Coronary artery (tissue), 2 donors: ENCODE measurements at regions not wholly inside any gene's neighbourhood (a gene's known extent, or its start where the extent isn't known, plus 50 kb on each side); places are given as distances from the start of the nearest gene placed in this dataset.

Experiments
- DNase-seq: peaks from one replicate; pipeline ENCODE4 v3.0.0-alpha.2; 2017; ENCODE audit warnings: low spot score
- H3K27ac ChIP-seq, 2 donors: fragments of 200-600 bp; sonication (generic); one replicate each; pipeline ENCODE4 v1.5.1; 2016 to 2019
- H3K4me3 ChIP-seq: fragments of 200-600 bp; sonication (generic); 2 replicates; pipeline ENCODE4 v1.5.1; 2016; ENCODE audit warnings: mild to moderate bottlenecking, moderate library complexity
- TF ChIP-seq, protein P1 (sequence below): fragments of 200-600 bp; sonication (generic); IDR thresholded peaks from one replicate; pipeline ENCODE4 v1.5.1; 2019; ENCODE audit warnings: antibody characterized with exemption

DNA sequence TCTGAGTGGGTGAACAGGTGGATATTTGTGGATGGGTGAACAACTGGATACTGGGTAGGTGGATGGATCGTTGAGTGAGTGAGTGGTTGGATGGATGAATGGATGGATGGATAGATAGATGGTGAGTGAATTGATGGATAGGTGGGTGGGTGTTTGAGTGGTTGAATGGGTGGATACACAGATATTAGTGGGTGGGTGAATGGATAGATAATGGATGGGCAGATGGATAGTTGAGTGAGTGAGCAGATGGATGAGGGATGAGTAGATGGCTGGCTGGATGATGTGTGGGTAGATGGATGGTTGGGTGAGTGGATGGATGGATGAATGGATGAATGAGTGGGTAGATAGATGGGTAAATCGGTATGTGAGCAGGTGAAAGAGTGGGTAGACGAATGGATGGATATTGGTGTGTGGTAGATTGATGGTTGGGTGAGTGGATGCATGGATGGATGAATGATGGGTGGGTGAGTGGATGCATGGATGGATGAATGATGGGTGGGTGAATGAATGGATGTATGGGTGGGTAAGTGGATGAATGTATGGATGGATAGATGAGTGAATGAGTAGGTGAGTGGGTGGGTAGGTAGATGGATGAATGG lies 406.7 kb downstream of the MN1 start:
- Histone ChIP-seq H3K4me3 (no peak overlapping the region), H3K27ac (no peak overlapping the region)
- TF ChIP-seq, protein P1, sequence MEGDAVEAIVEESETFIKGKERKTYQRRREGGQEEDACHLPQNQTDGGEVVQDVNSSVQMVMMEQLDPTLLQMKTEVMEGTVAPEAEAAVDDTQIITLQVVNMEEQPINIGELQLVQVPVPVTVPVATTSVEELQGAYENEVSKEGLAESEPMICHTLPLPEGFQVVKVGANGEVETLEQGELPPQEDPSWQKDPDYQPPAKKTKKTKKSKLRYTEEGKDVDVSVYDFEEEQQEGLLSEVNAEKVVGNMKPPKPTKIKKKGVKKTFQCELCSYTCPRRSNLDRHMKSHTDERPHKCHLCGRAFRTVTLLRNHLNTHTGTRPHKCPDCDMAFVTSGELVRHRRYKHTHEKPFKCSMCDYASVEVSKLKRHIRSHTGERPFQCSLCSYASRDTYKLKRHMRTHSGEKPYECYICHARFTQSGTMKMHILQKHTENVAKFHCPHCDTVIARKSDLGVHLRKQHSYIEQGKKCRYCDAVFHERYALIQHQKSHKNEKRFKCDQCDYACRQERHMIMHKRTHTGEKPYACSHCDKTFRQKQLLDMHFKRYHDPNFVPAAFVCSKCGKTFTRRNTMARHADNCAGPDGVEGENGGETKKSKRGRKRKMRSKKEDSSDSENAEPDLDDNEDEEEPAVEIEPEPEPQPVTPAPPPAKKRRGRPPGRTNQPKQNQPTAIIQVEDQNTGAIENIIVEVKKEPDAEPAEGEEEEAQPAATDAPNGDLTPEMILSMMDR: no peak
- no peak for DNase-seq

DNA sequence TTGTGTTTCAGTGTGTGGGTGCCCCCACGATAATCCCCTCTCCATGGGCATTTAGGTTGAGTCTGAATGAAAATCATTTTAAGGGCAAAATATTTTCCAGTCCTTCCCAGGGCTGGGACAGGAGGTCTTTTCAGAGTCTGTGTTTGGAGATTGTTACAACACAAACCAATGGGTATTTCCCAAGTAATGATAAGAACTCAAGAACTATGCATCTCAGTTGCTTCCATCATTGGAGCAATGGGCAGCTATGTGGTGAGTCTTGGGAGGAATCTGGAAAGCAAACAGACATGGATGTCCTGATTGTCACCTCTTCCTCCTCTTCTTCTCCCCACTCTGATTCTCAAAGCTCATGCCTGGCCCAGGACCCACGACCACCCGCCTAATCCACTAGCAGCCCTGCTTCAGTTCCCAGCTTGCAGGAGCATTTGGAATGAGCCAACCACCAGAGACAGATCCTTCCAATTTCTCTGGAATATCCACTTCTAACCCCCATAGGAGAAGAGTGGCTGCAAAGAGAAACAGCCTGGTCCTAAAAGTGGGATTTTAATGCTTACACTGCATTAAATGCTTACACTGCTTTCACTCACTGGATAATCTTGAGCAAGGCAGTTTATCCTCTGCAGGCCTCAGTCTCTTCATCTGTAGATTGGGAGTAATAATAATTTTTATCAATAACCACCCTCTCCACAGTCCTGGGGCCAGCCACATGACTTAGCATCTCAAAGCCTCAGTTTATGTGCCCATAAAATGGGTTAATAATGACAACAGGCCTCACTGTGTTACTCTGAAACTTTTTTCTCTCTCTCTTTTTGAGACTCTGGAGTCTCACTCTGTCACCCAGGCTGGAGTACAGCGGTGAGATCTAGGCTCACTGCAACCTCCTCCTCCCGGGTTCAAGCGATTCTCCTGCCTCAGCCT lies 404.3 kb downstream of the MN1 start:
- Histone ChIP-seq H3K4me3 (no peak overlapping the region), H3K27ac (peak overlapping the region in 1 of 2 donors; percentile 58)
- TF ChIP-seq, protein P1: no peak
- no peak for DNase-seq

DNA sequence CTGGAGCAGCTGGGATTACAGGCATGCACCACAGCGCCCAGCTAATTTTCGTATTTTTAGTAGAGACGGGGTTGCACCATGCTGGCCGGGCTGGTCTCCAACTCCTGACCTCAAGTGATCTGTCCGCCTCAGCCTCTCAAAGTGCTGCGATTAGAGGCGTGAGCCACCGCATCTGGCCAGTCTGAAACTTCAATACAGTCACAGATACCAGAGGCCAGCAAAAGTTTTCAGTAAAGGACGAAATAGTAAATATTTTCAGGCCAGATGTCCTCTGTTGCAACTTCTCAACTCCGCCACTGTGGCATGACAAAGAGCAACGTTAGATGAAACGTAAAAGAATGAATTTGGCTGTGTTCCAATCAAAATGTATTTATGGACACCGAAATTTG lies 403.6 kb downstream of the MN1 start:
- H3K4me3 ChIP-seq: no peak overlapping the region
- H3K27ac ChIP-seq: peak overlapping the region in 1 of 2 donors; percentile 58
- TF ChIP-seq, protein P1: no peak
- DNase-seq: peak; percentile 89

DNA sequence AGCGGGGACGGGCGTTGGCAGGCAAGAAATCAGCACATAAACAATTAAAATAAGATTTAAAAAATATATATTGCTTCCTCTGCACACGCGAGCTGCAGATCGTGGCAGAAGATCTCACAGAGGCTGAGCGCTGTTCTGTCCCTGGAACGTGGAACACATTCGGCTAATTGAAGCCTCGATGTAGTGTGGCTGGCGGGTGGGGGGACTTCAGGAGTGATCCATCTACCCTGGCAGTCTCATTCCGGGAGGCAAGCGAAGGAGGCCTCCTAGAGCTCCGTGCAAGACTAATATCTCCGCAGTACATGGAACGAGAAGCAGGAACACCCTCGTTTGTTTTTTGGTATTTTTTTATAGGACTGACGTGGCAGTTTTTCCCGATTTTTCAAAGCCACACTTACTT lies 402.4 kb downstream of the MN1 start:
- TF ChIP-seq, protein P1: no peak
- H3K27ac ChIP-seq: peak overlapping the region in 1 of 2 donors; percentile 58
- DNase-seq: no peak
- no peak overlapping the region for H3K4me3 ChIP-seq

DNA sequence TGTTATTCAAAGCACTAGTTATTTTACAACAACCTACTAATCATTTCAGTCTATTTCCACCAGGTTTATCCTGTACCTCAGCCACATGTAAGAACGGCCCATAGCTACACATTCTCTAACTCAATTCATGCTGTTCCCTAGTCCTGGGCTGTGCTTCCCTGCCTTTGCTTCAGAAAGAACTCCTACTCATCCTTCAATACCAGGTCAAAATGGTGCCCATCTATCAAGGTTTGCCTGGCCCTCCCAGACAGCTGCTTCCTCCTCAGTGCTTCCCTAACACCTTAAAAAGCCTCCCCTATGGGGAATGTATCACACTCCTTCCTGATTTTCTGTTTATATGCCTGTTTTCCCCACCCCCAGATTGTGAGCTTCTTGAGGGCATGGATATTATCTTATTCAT lies 400.7 kb downstream of the MN1 start:
- Histone ChIP-seq H3K4me3 (no peak overlapping the region), H3K27ac (no peak overlapping the region)
- no peak for DNase-seq
- TF ChIP-seq, protein P1: no peak

DNA sequence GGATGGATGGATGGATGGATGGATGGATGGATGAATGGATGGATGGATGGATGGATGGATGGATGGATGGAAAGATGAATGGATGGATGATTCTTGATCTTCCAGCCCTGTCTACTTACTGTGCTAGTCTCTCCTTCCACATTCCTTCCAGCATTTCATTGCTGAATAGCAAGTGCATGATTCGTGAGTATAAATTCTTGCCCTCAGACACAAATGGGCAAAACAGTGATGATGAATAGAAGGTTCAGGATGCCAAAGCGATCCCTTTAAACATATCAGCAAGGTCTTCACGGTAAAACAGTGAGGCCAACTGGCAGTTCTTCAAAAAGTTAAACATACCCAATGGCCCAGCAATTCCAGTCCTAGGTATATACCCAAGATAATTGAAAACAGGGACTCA lies 400.2 kb downstream of the MN1 start:
- DNase-seq: no peak
- Histone ChIP-seq H3K27ac (no peak overlapping the region), H3K4me3 (no peak overlapping the region)
- TF ChIP-seq, protein P1: no peak

DNA sequence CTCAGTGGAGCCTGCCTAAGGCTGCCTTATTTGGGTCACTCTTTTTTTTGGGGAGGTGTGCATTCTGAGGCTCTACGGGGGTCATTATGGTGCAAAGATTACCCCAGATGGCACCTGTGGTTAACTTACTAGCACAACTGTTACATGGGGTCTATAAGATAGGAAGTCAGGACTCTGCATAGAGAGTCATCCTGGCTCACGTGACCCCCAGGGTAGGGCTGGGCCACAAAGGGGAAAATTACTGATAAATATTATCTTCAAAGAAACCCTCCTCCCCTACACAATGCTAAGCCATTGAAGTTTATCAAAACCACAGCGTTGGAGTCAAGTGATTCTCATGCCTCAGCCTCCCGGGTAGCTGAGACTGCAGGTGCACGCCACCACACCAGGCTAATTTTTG lies 397.1 kb downstream of the MN1 start:
- no peak overlapping the region for H3K4me3 ChIP-seq
- no peak overlapping the region for H3K27ac ChIP-seq
- TF ChIP-seq, protein P1: no peak
- DNase-seq: no peak
